Kidney (tissue), 13 donors: ENCODE measurements at regions not wholly inside any gene's neighbourhood (a gene's known extent, or its start where the extent isn't known, plus 50 kb on each side); places are given as distances from the start of the nearest gene placed in this dataset.

Source experiments
- DNase-seq, 5 donors: peaks; one replicate each; pipeline ENCODE4 v3.0.0-alpha.2; 2013 to 2020
- FAIRE-seq: peaks from 2 replicates; lab custom pipeline; 2012; peaks lifted over from hg19 to GRCh38; lab: Jason Lieb, UNC
- H3K27ac ChIP-seq, 2 donors: one replicate each; pipeline ENCODE4 v1.7.0; 2013; ENCODE audit warnings: low read depth in 2 of 2, low read length in 2 of 2, inconsistent platforms in 1 of 2
- H3K27me3 ChIP-seq: one replicate; pipeline ENCODE4 v1.7.1; 2013; ENCODE audit warnings: low read length, inconsistent platforms; ENCODE audit not compliant: control insufficient read depth, insufficient read depth
- H3K36me3 ChIP-seq, 3 donors: one replicate each; pipeline versions ENCODE4 v1.7.0 to v1.7.1; 2013; ENCODE audit warnings: low read length in 3 of 3, control low read depth in 1 of 3, inconsistent platforms in 1 of 3; ENCODE audit not compliant: insufficient read depth in 3 of 3, control insufficient read depth in 2 of 3
- H3K4me1 ChIP-seq, 3 donors: one replicate each; pipeline versions ENCODE4 v1.7.0 to v1.7.1; 2013; ENCODE audit warnings: low read length in 3 of 3, inconsistent platforms in 1 of 3, low read depth in 1 of 3; ENCODE audit not compliant: control insufficient read depth in 2 of 3, insufficient read depth in 2 of 3
- H3K4me3 ChIP-seq, 3 donors: one replicate each; pipeline versions ENCODE4 v1.7.0 to v1.8.1; 2013; ENCODE audit warnings: low read length in 3 of 3, control low read depth in 1 of 3, inconsistent platforms in 1 of 3
- H3K9ac ChIP-seq, 3 donors: one replicate each; pipeline versions ENCODE4 v1.7.0 to v1.7.1; 2013; ENCODE audit warnings: low read length in 3 of 3, control low read depth in 1 of 3, inconsistent platforms in 1 of 3
- H3K9me3 ChIP-seq, 3 donors: one replicate each; pipeline versions ENCODE4 v1.7.0 to v1.7.1; 2013; ENCODE audit warnings: low read length in 3 of 3, control low read depth in 1 of 3, inconsistent platforms in 1 of 3; ENCODE audit not compliant: control insufficient read depth in 2 of 3, insufficient read depth in 1 of 3
- intact Hi-C: fragments of 100-400 bp; cut with DNase I; formaldehyde crosslinking; loops from one replicate; pipeline ENCODE4 v1.11.1; 2022
- TF ChIP-seq, protein P1 (sequence below): IDR thresholded peaks from 3 replicates; pipeline ENCODE4 v1.5.1; 2012; ENCODE audit warnings: mild to moderate bottlenecking, moderate library complexity, borderline replicate concordance; ENCODE audit not compliant: insufficient read depth; ENCODE audit errors: extremely low read depth
- donor health status: control.
- donor health status: control.
- donor health status: control.
- donor health status: control.
- donor health status: control.
- donor health status: DM: yes; HTN: yes; CAD: no.
- donor health status: Normal renal cell carcinoma (clear cell type).

DNA sequence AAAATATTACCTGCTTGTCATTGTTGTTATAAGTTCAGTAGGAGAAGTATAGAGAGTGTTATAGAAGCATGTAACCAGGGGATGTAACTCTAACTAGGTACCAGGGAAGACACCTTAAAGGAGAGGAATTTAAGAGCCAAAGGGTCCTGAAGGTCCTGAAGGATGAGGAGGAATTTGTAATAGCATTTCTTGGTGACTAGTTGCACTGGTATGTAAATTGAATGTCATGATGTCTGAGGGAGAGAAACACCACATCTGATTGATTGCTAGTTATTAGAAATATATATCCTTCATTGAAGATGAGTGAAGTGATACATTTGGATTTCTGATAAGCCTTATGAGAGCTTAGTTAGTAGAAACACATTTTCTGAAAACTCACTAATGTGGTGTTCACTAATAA, 643.8 kb downstream of the RFPL4B start:
- H3K27me3 ChIP-seq, result no peaks in the 10 kb centered on the region
- FAIRE-seq, result no peak
- TF ChIP-seq, protein P1, sequence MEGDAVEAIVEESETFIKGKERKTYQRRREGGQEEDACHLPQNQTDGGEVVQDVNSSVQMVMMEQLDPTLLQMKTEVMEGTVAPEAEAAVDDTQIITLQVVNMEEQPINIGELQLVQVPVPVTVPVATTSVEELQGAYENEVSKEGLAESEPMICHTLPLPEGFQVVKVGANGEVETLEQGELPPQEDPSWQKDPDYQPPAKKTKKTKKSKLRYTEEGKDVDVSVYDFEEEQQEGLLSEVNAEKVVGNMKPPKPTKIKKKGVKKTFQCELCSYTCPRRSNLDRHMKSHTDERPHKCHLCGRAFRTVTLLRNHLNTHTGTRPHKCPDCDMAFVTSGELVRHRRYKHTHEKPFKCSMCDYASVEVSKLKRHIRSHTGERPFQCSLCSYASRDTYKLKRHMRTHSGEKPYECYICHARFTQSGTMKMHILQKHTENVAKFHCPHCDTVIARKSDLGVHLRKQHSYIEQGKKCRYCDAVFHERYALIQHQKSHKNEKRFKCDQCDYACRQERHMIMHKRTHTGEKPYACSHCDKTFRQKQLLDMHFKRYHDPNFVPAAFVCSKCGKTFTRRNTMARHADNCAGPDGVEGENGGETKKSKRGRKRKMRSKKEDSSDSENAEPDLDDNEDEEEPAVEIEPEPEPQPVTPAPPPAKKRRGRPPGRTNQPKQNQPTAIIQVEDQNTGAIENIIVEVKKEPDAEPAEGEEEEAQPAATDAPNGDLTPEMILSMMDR, result no peak
- H3K4me3 ChIP-seq, result no peak overlapping the region
- no peaks in the 10 kb centered on the region for H3K4me1 ChIP-seq
- intact Hi-C loops, result no loop called here
- H3K9ac ChIP-seq, result no peak overlapping the region
- H3K9me3 ChIP-seq, result no peaks in the 10 kb centered on the region
- H3K36me3 ChIP-seq, result no peaks in the 10 kb centered on the region
- DNase-seq, result no peak
- H3K27ac ChIP-seq, result no peak overlapping the region

DNA sequence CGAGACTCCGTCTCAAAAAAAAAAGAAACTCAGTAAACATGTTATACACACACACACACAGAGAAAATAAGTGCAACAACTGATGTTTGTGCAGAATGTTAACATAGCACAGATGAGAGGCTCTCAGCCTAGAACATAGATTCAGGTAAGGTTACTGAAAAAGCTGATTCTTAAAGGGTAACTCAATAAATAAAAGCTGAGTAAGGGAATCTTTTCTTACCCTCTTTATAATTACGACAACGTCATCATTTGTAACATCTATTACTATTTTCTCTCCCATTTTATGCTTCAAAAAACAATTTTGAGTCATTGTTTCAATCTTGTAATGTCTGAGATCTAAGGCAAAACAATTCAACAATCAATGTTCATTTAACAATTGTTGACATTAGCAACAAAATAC, 644.8 kb downstream of the RFPL4B start:
- H3K4me1 ChIP-seq, result no peaks in the 10 kb centered on the region

DNA sequence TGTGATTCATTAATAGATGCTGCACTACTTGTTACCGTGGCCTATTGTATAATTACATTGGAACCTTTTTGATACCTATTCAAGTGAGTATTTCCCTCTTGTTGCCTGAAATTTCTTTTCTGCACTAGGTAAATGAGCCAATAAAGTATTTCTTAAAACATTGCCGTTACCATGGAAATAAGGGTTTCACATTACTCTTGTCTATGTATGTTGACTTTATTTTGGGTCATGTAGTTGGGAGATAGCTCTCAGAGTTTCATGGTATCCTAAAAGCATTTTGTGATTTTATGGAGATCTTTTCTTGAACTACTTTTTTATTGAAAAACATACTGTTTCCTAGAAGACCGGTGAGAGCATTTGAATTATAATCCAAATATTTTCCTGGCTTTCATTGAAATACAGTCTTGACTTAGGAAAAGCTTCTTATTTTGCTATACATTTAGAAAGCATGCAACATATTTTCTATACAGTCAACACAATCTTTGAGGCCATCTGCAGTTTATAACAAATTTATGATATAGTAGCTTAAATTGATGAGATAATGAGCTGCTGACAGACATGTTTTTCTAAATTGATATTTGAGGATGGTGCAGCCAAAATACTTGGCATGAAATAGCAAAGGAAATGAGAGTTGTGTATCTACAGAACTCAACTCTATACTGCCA, 650.4 kb downstream of the RFPL4B start:
- no peaks in the 10 kb centered on the region for H3K36me3 ChIP-seq
- H3K9me3 ChIP-seq, result no peaks in the 10 kb centered on the region
- H3K27ac ChIP-seq, result no peak overlapping the region
- H3K4me1 ChIP-seq, result no peaks in the 10 kb centered on the region
- TF ChIP-seq, protein P1, result no peak
- DNase-seq (peak in 1 of 5 donors; percentile 35), FAIRE-seq (no peak)
- H3K27me3 ChIP-seq, result no peaks in the 10 kb centered on the region
- intact Hi-C loops, result no loop called here
- H3K9ac ChIP-seq, result no peak overlapping the region
- no peak overlapping the region for H3K4me3 ChIP-seq

More for the DNA sequence above, 644.8 kb downstream of the RFPL4B start:
- no peaks in the 10 kb centered on the region for H3K9me3 ChIP-seq
- H3K4me3 ChIP-seq, result no peak overlapping the region
- no peak for FAIRE-seq
- intact Hi-C loops, result no loop called here
- TF ChIP-seq, protein P1, result no peak
- no peak overlapping the region for H3K27ac ChIP-seq
- DNase-seq, result no peak
- no peaks in the 10 kb centered on the region for H3K27me3 ChIP-seq
- no peaks in the 10 kb centered on the region for H3K36me3 ChIP-seq
- no peak overlapping the region for H3K9ac ChIP-seq

DNA sequence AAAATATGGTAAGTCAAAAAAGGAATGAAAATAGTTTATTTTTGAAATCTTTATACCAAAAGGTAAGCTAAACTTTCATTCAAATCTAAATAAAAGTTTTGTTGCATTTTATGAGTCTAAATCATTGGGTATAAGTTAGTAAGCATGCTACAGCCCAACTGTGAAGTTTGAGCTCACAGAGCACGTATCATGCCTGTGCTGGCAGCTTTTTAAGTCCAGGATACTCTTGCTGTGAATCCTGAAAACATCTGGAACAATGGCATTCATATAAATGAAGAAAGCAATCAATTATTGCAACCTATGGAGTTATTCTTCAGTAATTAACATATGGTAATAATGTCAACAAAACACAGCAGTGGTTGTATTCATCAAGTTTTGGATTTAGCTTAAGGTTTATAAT, 656.9 kb downstream of the RFPL4B start:
- TF ChIP-seq, protein P1, result no peak
- H3K36me3 ChIP-seq, result no peaks in the 10 kb centered on the region
- intact Hi-C loops, result no loop called here
- H3K9me3 ChIP-seq, result no peaks in the 10 kb centered on the region
- H3K27me3 ChIP-seq, result no peaks in the 10 kb centered on the region
- FAIRE-seq (no peak), DNase-seq (no peak)
- no peak overlapping the region for H3K27ac ChIP-seq
- no peak overlapping the region for H3K9ac ChIP-seq
- no peaks in the 10 kb centered on the region for H3K4me1 ChIP-seq
- H3K4me3 ChIP-seq, result no peak overlapping the region
